NB4 (cell line): ENCODE measurements at regions not wholly inside any gene's neighbourhood (a gene's known extent, or its start where the extent isn't known, plus 50 kb on each side); places are given as distances from the start of the nearest gene placed in this dataset.

Source experiments
- CTCF ChIP-seq: IDR thresholded peaks from one replicate; pipeline ENCODE4 v1.5.1; 2012; ENCODE audit warnings: low read depth, low read length
- MYC ChIP-seq: IDR thresholded peaks from 2 replicates; pipeline ENCODE4 v1.6.1; 2011; ENCODE audit warnings: low read depth, low read length
- POLR2A ChIP-seq: IDR thresholded peaks from 2 replicates; pipeline ENCODE4 v1.6.1; 2011; ENCODE audit warnings: mild to moderate bottlenecking; ENCODE audit not compliant: insufficient read length; ENCODE audit errors: extremely low read depth
- TF ChIP-seq, protein P1 (sequence below): IDR thresholded peaks from 2 replicates; pipeline ENCODE4 v1.6.1; 2011; ENCODE audit warnings: low read depth, low read length

DNA sequence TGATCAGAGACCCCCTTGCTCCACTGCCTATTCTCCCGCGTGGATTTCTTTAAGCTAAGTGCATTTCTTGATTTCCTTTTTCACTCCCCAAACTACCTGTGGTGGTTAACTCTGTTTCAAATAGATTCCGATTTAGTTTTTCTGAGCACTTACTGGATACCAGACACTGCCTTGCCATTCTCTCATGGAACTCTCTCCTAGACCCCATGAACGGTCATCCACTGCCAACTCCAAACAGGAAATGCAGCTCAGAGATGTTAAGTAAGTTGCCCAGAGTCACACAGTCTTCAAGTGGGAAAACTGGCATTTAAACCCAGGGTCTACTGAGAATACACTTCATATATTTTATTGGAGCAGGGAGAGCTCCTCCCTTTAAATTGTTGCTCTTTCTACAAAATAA is 199.4 kb downstream of the MAF start:
- no peak for TF ChIP-seq POLR2A
- no peak for TF ChIP-seq CTCF
- TF ChIP-seq, protein P1, sequence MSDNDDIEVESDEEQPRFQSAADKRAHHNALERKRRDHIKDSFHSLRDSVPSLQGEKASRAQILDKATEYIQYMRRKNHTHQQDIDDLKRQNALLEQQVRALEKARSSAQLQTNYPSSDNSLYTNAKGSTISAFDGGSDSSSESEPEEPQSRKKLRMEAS = no peak
- no peak for TF ChIP-seq MYC
